ACHN (cell line): ENCODE measurements at regions not wholly inside any gene's neighbourhood (a gene's known extent, or its start where the extent isn't known, plus 50 kb on each side); places are given as distances from the start of the nearest gene placed in this dataset.

Experiments used
- DNase-seq: peaks from one replicate; pipeline ENCODE4 v3.0.0-alpha.2; 2015
- in situ Hi-C: cut with HindIII; loops from 2 replicates; pipeline ENCODE4 v1.10.0; 2017; ENCODE audit warnings: low sequenced_read_pairs, low pct_ligation_motif_present, low pct_unique_long_range_greater_than_20kb

DNA sequence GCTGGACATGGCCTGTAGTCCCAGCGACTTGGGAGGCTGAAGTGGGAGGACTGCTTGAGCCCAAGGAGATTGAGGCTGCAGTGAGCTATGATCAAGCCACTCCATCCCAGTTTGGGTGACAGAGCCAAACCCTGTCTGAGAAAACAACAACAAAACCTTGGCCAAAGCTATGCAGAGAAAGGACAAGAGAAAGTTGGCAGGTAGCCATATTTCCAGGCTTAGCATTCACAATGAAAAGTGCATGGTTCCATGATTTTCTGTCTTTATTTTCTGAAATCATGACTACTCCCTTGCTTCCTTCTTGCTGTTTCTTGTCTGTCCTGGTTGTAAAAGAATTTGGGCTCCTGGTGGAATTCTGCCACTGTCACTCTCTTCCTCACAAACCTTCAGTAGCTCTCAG lies 284.6 kb upstream of the C2CD4B start:
- in situ Hi-C loops, result no loop called here
- DNase-seq, result no peak

DNA sequence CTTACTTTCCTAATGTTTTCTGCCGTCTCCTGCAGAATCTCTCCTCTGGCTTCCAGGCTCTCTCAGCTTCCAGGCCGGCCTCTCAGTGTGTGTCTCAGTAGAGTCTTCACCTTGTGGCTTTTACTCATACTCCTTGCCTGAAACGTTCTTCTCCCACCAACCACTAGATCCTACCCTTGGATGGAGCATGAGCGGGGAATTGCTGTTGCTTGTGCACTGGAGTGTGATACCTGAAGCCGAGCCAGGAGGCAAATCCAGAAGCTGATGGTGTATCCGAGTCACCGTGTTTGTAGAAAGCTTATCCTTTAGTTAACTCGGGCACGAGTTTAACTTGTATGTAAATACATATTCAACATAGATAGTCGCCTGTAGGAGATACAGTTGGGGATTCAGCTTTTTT lies 285.0 kb upstream of the C2CD4B start:
- peak; percentile 3 for DNase-seq
- in situ Hi-C loops, result no loop called here

DNA sequence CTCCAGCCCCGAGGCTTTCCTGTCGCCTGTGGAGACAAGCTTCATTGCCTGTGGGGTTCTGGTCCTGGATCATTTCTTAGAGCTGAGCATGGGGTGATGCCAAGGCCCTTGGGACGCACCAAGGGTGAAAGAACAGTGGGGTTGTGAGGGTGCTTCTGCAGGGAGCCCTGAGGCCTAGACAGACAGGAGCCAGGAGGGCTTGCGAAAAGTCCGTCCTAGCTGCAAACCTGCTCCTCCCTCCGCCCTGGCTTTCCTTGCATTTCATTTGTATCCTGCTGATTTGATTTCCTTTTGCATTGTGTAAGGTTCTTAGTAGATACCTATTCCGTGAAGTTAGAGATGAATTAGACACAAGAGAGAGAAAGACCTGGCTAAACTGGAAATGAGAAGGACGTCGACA lies 286.9 kb upstream of the C2CD4B start:
- in situ Hi-C loops, result no loop called here
- DNase-seq, result no peak

DNA sequence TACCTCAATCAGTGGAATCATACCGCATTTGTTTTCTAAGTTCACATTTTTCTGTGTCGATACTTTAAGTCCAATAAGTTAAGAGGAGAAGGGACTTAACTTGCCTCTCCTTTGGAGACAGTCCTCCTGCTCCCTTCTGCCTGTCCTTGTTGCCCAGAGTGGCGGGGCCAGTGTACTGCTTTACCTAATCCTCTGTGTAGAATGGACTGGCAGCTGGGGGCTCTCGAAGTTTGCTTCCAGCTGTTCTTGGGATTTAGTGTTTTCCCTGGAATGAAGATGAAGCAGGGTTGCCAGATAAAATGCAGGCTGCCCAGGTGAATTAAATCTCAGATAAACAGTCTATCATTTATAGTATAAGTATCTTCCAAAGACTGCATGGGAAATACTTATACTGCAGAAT lies 287.6 kb upstream of the C2CD4B start:
- in situ Hi-C loops, result no loop called here
- DNase-seq, result no peak

DNA sequence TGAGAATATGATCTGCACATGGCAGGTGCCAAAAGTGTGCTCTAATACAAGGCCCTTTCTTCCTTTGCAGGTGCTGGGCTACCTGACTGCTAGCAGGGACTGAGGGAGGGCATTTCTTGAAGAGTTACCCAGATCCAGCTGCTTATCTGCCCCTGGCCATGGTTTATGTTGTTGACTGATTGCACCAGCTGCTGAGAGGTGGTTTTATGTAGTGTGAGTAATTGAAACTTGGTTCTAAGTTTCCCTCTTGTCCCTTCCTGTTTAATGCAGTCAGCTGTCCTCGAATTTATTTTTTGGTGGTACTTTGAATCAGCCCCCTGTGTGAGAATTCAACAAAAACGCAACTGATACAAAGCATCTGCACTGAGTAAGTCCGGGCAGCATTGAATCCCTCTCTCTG lies 288.3 kb upstream of the C2CD4B start:
- no peak for DNase-seq
- in situ Hi-C loops, result no loop called here

DNA sequence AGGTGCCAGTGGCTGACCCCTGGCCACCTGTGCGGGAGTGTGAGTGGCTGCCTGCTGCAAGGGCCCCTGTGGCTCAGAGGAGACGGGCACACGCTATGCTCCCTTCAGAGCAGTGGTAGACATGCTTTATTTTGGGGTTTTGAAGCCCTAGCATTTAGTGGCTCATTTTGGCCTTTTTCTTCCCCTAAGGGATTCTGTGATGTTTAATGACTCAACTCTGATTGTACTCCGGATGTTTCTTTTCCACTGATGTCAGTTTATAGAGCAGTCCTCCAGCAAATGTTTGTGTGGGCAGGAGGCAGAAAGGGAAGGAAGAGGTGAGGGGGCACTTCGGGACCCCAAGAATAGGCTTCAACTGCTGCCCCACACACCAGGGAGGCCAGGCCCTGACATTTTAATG lies 288.9 kb upstream of the C2CD4B start:
- in situ Hi-C loops, result no loop called here
- DNase-seq, result no peak

DNA sequence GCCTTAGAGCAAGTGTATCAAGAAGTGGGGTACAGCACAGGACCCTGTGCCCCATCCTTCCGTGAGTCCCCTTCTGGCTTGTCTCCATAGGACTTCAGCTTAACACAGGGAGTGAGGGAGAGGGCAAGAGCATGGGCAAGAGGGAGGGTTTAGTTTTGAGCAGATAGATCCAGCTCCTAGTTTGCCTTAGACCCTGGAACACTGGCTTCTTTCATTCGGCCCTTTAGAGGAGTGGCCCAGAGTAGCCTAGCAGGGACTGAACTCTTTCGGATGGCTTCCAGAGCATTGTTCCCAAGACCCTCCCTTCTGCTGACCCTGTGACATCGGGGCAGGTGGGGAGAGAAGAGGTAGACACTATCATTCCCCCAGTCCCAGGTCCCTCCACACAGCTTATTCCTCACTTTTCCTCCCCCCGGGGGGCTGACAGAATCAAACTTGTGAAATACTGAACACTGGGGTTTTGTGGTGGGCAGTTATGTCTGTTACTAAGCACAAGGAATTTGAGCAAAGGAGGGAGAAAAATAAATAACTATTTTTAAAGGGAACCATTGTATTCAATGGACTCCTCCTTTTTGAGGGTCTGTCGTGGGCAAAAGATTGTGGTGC lies 289.6 kb upstream of the C2CD4B start:
- in situ Hi-C loops, result no loop called here
- no peak for DNase-seq

DNA sequence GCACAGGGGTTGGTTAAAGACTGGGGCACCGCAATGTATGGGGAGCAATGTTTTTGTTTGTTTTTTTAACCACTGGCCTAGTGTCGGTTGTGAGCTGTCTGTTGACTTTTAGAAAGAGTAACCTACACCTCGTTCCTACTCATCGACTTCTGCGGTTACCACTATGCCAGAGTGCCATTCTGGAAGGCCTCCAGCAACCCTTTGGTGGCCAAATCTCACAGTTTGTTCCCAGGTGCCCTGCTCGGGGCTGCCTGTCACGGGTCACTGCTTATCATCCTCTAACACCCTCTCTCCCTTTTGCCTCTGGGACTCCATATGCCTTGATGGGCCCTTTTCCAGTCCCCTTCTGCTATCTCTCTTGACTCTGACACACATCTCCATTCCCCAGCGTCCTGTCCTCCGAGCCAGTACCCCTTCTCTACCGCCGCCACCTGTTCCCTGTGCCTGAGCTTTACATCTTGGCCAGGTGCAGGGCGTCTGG lies 290.4 kb upstream of the C2CD4B start:
- no peak for DNase-seq
- in situ Hi-C loops, result no loop called here

DNA sequence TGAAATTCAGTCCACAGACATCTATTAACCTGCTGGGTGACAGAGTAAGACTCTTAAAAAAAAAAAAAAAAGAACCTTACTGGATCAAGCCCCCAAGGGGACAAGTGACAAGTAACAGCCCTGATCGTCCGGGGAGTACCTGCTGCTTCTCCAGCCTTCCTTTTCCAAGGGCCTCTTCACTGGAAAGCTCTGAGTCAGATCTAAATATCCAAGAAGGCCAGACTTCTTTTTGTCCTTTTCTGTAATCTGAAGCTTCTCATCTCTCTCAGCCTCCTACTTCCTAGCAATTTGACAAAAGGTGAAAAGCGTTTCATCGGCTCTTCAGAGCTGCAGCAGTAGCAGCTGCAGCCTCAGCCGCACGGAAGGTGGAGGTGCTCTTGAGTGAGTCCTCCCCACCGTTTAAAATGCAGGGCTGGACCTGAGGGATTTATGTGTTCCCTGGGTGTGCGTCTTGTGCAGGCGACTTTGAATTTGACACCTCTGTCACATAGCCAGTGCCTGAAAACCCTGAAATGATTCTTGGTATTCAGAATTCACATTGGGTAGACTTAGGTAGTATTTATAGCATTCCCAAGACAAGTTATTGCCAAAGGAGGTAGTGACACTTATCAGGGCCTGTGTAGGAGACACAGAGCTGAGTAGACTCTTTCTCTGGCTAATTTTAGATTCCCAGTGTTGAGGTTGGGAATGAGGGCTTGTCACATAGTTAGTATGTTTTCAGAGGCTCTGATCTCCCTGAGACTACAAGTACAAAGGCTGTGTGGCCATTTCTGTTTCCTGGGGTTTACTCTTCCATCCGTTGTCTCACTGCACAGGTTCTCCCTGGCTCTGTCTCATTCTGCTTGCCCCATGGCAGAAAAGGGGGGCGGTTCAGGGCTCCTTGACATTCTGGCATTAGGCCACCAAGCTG lies 291.2 kb upstream of the C2CD4B start:
- DNase-seq, result no peak
- in situ Hi-C loops, result no loop called here

DNA sequence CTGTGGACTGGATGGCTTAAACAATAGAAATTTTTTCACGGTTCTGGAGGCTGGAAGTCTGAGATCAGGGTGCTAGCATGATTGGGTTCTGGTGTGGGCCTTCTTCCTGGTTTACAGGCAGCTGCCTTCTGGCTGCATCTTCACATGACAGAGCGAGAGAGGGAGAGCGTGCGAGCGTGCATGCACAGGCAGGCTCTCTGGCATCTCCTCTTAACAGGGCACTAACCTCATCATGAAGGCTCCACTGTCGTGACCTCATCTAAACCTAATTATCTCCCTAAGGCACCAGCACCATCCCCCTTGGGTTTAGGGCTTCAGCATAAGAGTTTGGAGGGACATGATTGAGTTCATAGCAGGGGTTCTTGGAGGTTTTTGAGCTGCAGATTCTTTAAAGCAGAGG lies 292.0 kb upstream of the C2CD4B start:
- in situ Hi-C loops, result no loop called here
- no peak for DNase-seq

DNA sequence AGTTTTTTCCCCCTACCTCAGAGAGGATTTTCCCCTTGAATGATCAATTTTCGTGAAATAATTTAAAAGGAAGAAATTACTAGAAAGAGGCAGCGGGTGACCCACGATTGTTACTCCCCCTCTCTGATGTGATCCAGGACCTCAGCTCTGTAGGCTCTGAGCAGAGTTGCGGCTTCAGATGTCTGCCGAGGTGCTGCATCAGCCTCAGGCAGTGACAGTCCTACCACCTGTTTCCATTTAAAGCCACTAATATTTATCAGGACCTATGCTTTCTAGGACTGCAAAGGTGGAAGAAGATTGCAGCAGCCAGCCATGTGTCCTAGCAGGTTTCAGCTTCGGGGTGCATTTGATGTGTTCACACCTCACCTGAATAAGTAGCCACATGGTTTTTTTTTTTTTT lies 294.8 kb upstream of the C2CD4B start:
- in situ Hi-C loops, result no loop called here
- no peak for DNase-seq

DNA sequence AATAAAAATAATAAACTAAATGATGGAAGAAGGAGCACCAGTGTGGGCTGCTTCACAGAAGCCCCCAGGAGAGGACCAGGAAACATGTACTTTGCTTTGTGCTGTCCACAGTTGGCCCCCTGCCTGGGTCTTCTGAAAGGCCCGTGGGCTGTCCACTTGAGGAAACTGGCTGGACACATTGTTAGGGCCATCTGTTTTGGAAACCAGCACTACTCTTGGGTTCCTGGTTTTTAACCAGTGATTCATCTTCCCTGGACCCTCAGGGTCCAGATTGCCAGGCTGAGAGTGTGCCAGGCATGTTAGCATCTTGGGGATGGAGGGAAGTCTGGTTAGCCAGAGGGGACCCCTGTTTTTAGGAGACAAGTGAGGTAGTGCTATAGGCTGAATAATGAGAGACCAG lies 297.2 kb upstream of the C2CD4B start:
- in situ Hi-C loops, result no loop called here
- DNase-seq, result no peak

DNA sequence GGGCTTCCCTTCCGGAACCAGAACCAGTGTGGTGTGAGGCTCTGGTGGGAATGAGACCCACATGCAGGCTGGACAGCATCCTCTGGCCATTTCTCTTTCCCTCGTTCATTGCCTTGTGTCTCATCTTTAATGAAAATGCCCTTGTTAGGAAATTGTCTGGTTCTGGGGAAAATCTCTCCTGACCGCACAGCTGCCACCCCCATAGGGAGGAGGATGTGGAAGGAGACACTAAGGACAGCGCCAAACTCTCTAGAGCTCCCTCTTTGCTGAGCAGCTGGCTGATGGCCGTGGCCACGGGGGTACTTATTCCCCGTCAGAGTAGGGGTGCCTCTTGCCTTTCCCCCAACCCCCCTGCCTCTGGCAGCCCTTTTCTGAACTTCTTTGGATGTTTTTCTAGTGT lies 297.6 kb upstream of the C2CD4B start:
- in situ Hi-C loops, result no loop called here
- DNase-seq, result no peak

DNA sequence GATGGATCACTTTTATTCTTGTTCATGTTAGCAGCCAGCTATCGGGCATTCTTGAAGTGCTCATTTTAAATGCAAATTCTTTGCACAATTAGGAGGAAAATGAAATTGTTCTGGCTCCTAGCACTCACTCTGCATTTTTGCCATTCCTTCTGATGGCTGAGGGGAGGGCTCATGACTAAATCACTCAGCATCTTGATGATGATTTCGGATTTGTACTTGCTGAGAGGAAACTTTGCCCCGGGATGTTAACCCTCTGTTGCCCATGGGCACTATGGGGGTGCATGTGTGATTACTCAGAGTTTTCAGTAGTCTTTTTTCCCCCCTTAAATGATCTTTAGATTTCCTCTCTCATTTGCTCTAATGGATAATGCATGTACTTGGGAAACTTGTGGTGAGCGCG lies 299.6 kb upstream of the C2CD4B start:
- in situ Hi-C loops, result no loop called here
- no peak for DNase-seq

DNA sequence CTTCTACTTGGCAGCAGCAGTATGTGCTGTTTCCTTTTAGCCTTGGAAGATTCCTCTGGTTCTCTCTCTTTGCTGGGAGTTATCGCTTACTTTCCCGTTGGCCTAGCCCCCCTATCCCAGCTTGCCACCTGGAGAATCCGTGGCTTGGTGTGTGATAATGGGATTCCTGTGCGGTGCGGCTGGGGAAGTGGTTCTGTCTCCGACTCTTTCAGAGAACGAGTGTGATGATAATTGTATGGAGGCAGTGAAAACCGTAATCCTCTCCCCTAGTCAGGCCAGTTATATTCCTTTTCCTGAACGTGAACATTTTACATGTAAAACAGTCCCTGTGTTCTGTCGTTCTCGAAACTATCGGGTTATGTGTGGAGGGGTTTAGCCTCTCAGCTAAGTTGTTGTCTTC lies 300.1 kb upstream of the C2CD4B start:
- in situ Hi-C loops, result no loop called here
- no peak for DNase-seq

DNA sequence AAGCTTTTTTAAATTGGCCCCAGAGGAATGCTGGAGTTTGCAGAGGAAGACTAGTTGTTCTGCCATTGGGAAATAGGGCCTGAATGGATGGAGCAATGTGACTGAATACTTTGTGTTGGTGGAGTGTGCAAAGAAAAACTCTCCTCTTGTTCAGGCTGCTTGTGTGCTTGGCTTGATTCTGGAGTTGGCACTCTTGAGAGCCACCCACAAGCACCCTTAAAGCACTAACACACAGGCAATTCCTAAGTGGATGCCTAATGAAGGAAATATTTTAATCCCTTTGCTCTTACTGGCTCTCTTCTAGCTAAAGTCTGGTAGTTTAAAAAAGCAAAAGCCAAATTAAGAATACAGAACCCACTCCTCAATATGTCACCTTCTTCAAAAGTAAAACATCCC lies 304.4 kb upstream of the C2CD4B start:
- in situ Hi-C loops, result no loop called here
- DNase-seq, result no peak

DNA sequence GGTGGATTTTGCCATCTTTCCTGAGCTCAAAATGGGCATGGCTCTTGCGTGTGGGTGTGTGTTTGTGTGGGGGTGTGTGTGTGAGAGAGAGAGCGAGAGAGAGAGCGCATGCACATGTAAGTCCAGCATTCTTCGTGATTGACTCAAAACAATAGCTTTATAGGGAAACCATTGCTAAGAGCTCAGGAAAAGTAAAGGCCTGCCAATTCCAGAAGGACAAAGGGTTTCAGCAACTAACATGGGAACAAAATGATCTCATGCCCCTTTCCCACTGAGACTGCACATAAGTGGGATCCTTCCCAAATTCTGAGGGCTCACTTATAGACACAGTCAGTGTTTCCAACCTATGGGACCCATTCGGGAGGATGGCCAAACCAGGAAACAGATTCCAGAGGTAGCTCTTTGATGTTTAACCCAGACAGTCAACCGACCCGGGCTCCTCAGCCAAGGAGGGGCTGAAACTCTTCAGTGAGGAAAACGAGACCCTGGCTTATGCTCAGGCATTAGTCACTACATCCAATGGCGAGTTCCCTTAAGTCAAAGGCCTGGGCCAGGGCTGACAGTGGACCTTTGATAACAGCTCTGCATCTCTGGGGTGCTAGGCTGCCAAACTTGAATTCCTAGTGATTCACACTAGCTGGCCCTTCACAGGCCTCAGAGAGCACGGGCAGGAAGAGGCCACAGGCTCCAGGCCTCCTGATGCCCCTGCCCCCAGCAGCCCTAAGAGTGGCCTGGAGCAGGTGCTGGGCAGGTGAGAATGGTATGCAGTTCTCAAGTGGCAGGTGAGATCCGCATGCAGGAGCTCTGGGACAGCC lies 305.0 kb upstream of the C2CD4B start:
- in situ Hi-C loops, result no loop called here
- peak; percentile 64 for DNase-seq

DNA sequence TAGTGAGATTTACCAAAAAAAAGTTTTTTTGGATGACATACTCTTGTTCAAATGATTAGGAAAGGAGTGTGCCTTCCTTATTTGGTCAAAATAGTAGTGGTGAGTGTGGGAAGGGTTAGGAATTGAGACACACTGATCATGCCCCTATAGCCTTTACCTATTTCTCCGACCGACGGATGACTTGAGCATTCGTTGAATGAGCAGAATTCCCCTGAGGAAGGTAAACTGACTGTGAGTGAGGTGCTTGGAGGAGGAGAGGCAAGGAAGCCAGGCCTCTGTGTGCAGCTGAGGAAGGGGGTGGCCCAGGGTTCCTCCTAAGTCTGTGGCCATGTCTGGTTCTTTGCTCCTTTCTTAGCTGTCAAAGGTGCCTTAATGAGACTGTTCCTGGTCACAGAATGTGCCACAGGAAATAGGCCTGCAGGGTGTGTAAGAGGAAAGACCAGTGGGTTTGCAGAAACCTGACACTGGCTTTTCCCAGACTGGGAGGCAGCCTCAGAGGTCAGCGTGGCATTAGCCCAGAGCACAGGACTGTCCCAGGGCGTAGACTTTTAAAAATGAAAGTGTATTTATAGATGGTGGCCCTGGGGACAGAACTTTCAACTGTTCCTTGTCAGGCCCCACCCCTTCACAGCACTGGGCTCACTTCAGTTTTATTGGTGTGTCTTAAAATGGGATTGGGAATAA lies 307.7 kb upstream of the C2CD4B start:
- in situ Hi-C loops, result no loop called here
- DNase-seq, result no peak
